ENCODE measurements at regions not wholly inside any gene's neighbourhood (a gene's known extent, or its start where the extent isn't known, plus 50 kb on each side); places are given as distances from the start of the nearest gene placed in this dataset.

DNA sequence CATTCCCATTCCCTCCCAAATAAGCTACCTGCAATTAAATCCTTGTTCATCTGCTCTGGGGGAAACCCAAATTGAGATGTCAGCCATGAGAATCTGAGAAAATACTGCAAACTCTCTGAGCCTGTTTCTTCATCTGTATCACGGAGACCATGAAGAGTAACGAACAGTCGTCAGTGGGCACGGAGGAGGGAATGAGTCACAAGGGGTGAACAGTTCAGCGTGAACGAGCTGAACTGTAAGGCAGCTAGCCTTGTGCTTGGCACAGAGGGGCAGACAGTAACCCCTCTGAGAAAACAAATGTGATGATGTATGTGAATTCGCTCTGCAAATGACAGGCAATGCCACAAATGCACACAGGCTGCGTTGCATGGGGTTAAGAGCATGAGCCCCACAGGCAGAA is 288.7 kb downstream of the FOXO1 start:
- no peak for DNase-seq (ENCODE audit: low spot score)
- TF ChIP-seq, protein P1, sequence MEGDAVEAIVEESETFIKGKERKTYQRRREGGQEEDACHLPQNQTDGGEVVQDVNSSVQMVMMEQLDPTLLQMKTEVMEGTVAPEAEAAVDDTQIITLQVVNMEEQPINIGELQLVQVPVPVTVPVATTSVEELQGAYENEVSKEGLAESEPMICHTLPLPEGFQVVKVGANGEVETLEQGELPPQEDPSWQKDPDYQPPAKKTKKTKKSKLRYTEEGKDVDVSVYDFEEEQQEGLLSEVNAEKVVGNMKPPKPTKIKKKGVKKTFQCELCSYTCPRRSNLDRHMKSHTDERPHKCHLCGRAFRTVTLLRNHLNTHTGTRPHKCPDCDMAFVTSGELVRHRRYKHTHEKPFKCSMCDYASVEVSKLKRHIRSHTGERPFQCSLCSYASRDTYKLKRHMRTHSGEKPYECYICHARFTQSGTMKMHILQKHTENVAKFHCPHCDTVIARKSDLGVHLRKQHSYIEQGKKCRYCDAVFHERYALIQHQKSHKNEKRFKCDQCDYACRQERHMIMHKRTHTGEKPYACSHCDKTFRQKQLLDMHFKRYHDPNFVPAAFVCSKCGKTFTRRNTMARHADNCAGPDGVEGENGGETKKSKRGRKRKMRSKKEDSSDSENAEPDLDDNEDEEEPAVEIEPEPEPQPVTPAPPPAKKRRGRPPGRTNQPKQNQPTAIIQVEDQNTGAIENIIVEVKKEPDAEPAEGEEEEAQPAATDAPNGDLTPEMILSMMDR (IDR thresholded peaks at IDR 0.05; ENCODE audit: extremely low read depth, missing control alignments) = no peak

DNA sequence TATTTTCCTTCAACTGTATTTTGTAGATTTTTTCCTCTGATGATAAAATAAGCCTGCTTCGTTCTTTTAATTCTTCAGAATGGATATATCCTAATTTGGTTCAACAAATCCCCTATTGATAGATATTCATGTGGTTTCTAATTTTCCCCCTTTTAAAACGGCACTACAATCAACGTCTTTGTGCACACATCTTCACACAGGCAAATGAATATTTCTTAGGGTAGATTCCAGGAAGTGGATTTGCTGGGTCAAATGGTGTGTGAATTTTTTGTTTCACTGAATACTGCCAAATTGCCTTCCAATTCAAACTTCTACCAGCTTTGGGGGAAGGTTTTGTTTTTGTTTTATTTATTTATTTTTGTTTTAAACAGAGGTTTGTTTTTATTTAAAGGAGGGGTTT is 287.2 kb downstream of the FOXO1 start:
- DNase-seq (ENCODE audit: low spot score) = no peak
- TF ChIP-seq, protein P1 (IDR thresholded peaks at IDR 0.05; ENCODE audit: extremely low read depth, missing control alignments) = no peak

DNA sequence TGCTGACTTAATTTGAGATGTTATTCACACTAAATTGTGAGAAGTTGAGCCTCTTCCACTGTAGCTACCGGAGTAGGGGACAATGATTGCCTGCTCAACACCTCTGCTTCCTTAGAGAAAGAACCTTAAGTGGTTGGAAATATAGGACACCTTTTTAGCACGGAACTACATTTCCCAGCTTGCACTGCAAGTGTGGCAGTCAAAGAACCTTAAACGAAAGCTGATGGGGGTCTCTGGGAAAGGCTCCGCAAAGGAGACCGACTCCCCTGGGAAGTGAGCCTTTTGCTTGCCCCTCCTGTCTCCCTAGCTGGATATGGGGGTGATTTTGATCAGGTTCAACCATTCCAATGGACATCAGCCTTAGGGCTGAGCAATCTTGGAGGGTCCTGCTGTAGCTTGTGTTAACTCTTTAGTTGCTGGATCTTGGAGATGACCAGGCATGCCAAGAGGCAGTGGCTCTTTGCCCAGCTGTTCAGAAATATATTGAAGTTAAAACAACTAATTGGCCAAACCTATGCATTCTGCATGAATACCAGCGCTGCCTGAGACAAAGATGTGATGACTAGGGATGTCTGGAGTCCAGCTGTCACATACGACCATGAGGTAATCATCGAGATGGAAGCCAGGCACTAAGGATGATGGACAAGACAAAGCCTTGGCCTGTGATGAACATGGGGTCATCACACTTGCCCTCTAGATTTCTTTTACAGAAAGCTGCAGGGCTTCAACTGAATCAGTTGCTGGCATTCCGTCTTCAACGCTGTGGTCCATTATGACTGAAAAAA is 286.5 kb downstream of the FOXO1 start:
- TF ChIP-seq, protein P1 (IDR thresholded peaks at IDR 0.05; ENCODE audit: extremely low read depth, missing control alignments) = no peak
- no peak for DNase-seq (ENCODE audit: low spot score)

DNA sequence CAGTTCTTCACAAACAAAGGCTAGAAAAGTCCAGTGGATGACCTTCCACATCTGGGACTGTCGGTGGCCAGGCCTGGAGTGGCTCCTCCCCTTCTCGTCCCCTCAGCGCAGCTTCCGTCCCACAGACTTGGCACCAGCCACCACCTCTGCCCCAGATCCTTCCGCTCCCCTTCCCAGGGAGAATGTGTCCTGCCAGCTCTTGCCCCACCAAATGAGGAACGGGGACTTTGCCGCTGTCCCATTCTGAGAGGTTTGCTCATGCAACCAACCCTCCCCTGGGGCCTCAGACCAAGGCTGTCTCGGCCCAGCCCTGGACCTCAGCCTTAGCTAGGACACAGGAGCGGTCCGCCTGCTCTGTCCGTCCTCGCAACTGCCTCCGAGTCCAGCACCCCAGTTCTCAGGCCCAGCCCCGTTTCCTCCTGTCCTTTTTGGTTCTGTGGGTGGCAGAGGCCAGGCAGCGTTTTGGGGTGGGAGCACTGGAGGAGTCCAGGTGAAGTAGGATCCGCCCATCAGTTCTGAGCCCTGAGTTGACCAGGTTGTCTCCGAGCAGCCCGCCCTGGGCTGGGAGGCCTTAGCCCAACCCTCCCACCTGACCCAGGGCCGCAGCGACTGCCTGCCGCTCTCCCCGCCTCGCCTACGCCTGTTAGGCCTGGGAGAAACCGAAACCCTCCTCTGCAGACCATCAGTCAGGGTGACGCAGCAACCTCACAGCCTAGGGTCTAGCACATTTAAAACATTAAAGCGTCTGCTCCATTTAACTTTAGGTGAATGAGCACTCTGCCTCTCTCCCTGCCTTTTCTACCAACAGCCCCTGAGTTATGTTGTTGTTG is 284.3 kb downstream of the FOXO1 start:
- TF ChIP-seq, protein P1 (IDR thresholded peaks at IDR 0.05; ENCODE audit: extremely low read depth, missing control alignments) = no peak
- no peak for DNase-seq (ENCODE audit: low spot score)

DNA sequence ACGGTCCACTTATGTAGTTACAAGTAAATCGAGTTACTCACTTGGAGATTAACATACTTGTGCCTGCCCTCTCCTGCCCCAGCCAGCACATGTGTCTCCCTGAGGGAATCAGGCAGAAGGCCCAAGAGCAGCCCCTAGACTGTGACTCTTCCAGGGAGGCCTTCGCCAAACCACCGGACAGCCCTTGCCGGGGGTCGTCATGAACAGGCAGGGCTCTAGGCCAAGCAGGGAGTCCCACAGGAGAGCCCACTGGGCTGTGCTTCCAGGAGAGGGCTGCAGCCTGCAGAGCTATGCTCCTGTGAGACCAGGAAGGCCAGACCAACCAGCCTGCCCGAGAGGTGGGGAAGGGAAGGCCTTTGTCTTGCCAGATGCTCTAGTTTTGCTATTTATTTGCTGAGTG is 283.3 kb downstream of the FOXO1 start:
- TF ChIP-seq, protein P1 (IDR thresholded peaks at IDR 0.05; ENCODE audit: extremely low read depth, missing control alignments) = no peak
- DNase-seq (ENCODE audit: low spot score) = no peak

DNA sequence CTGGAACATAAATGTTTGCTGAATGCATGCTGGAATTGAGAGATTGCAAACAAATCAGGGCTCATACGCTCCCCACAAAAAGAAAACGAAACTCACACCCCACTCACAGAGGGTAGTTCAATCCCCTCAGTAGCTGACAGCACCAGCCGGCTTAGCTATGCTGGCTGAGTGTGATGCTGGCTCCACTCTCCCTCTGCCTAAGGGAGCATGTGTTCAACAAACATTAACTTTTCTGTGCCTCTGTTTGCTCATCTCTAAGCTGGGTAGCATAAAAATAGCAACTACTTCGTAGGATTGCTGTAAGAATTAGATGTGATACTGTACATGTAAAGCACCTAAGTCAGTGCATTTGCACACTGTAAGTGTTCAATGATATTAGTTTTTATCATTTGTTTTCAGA is 282.6 kb downstream of the FOXO1 start:
- TF ChIP-seq, protein P1 (IDR thresholded peaks at IDR 0.05; ENCODE audit: extremely low read depth, missing control alignments) = no peak
- DNase-seq (ENCODE audit: low spot score) = no peak

Measured in GM20000 (cell line).